ENCODE measurements at regions not wholly inside any gene's neighbourhood (a gene's known extent, or its start where the extent isn't known, plus 50 kb on each side); places are given as distances from the start of the nearest gene placed in this dataset.

- no TSS peak for BruUV-seq (replicated peaks)
- in situ Hi-C loops (cut with HindIII; ENCODE audit: low pct_unique_long_range_greater_than_20kb, low sequenced_read_pairs), result no loop called here
- ATAC-seq, result no peak
These were observed 109.0 kb upstream of the PLPPR1 start for GRCh38 chr9:100919506-100919905.

GRCh38 chr9:100926366-100926765 lies 102.2 kb upstream of the PLPPR1 start:
- Histone ChIP-seq H3K9me3 (ENCODE audit: control insufficient read depth, insufficient read depth, low read depth, low read length) (no peaks in the 10 kb centered on the region), H3K27ac (ENCODE audit: low read length) (no peak overlapping the region), H3K4me3 (ENCODE audit: low read depth in 2 of 2, low read length in 2 of 2) (no peak overlapping the region), H3K27me3 (ENCODE audit: control insufficient read depth, insufficient read depth, low read length) (no peaks in the 10 kb centered on the region), H3K36me3 (ENCODE audit: control insufficient read depth, insufficient read depth, low read length) (no peaks in the 10 kb centered on the region), H3K4me1 (ENCODE audit: control insufficient read depth, insufficient read depth, low read length) (no peaks in the 10 kb centered on the region)
- CTCF ChIA-PET, result no interaction called here
- in situ Hi-C loops (cut with HindIII; ENCODE audit: low pct_unique_long_range_greater_than_20kb, low sequenced_read_pairs) (no loop called here), intact Hi-C loops (cut with micrococcal nuclease; ENCODE audit: unreplicated experiment) (no loop called here)
- DNase-seq (ENCODE audit: low read depth, low spot score) (no peak), ATAC-seq (no peak)
- BruUV-seq (replicated peaks), result no TSS peak
- no peak for TF ChIP-seq REST (IDR thresholded peaks at IDR 0.05; ENCODE audit: insufficient read depth in 1 of 2, low read depth in 2 of 2, low read length in 1 of 2)
- TF ChIP-seq, protein P1, sequence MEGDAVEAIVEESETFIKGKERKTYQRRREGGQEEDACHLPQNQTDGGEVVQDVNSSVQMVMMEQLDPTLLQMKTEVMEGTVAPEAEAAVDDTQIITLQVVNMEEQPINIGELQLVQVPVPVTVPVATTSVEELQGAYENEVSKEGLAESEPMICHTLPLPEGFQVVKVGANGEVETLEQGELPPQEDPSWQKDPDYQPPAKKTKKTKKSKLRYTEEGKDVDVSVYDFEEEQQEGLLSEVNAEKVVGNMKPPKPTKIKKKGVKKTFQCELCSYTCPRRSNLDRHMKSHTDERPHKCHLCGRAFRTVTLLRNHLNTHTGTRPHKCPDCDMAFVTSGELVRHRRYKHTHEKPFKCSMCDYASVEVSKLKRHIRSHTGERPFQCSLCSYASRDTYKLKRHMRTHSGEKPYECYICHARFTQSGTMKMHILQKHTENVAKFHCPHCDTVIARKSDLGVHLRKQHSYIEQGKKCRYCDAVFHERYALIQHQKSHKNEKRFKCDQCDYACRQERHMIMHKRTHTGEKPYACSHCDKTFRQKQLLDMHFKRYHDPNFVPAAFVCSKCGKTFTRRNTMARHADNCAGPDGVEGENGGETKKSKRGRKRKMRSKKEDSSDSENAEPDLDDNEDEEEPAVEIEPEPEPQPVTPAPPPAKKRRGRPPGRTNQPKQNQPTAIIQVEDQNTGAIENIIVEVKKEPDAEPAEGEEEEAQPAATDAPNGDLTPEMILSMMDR (IDR thresholded peaks at IDR 0.05), result no peak
- no peak for TF ChIP-seq POLR2AphosphoS5 (IDR thresholded peaks at IDR 0.05; ENCODE audit: low read depth, low read length)
- TF ChIP-seq SIN3A (IDR thresholded peaks at IDR 0.05; ENCODE audit: borderline replicate concordance, insufficient read depth, low read depth, low read length), result no peak
- TF ChIP-seq TCF7L2 (IDR thresholded peaks at IDR 0.05; ENCODE audit: low read depth, low read length), result no peak
- POLR2A ChIA-PET, result no interaction called here

More at GRCh38 chr9:100919506-100919905, 109.0 kb upstream of the PLPPR1 start:
- H3K36me3 ChIP-seq (ENCODE audit: control insufficient read depth, insufficient read depth, low read length), result no peaks in the 10 kb centered on the region
- no peak overlapping the region for H3K27ac ChIP-seq (ENCODE audit: low read length)
- no peak for DNase-seq (ENCODE audit: low read depth, low spot score)
- no peak for TF ChIP-seq POLR2AphosphoS5 (IDR thresholded peaks at IDR 0.05; ENCODE audit: low read depth, low read length)
- TF ChIP-seq TCF7L2 (IDR thresholded peaks at IDR 0.05; ENCODE audit: low read depth, low read length), result no peak
- TF ChIP-seq SIN3A (IDR thresholded peaks at IDR 0.05; ENCODE audit: borderline replicate concordance, insufficient read depth, low read depth, low read length), result no peak
- TF ChIP-seq REST (IDR thresholded peaks at IDR 0.05; ENCODE audit: insufficient read depth in 1 of 2, low read depth in 2 of 2, low read length in 1 of 2), result no peak
- TF ChIP-seq, protein P1 (IDR thresholded peaks at IDR 0.05), result no peak
- no peak overlapping the region for H3K4me3 ChIP-seq (ENCODE audit: low read depth in 2 of 2, low read length in 2 of 2)
- intact Hi-C loops (cut with micrococcal nuclease; ENCODE audit: unreplicated experiment), result no loop called here
- ChIA-PET POLR2A (no interaction called here), CTCF (no interaction called here)
- no peaks in the 10 kb centered on the region for H3K4me1 ChIP-seq (ENCODE audit: control insufficient read depth, insufficient read depth, low read length)
- no peaks in the 10 kb centered on the region for H3K27me3 ChIP-seq (ENCODE audit: control insufficient read depth, insufficient read depth, low read length)
- no peaks in the 10 kb centered on the region for H3K9me3 ChIP-seq (ENCODE audit: control insufficient read depth, insufficient read depth, low read depth, low read length)

Measured in Panc1 (cell line).